Endothelial cell of umbilical vein (primary cell): ENCODE measurements at regions not wholly inside any gene's neighbourhood (a gene's known extent, or its start where the extent isn't known, plus 50 kb on each side); places are given as distances from the start of the nearest gene placed in this dataset.

Experiments
- BruUV-seq: library from RNA; stranded (reverse); fragments of 400-500 nt; replicated peaks from 2 replicates; lab custom pipeline; 2021; lab: Mats Ljungman, UMichigan
- CTCF ChIA-PET: fragments of 300-600, 350-600 bp; sonication (Branson Sonifier 250); formaldehyde crosslinking; loops from one replicate; lab custom pipeline; 2021; ENCODE audit warnings: antibody characterized with exemption, inconsistent platforms; lab: Charles Lee
- POLR2A ChIA-PET: fragments of 300-600, 350-600 bp; sonication (Branson Sonifier 250); formaldehyde crosslinking; loops from one replicate; lab custom pipeline; 2021; ENCODE audit warnings: antibody characterized with exemption, inconsistent platforms; lab: Charles Lee
- DNase-seq: peaks from one replicate; pipeline ENCODE4 v3.0.0-alpha.2; 2011; ENCODE audit warnings: low read depth, low spot score
- FAIRE-seq: peaks from 2 replicates; lab custom pipeline; 2011; peaks lifted over from hg19 to GRCh38; lab: Jason Lieb, UNC
- H2AFZ ChIP-seq: 2 replicates; pipeline ENCODE4 v1.6.0; 2012; ENCODE audit warnings: low read depth, low read length, control low read depth, inconsistent platforms
- H3K27ac ChIP-seq: 2 replicates; pipeline ENCODE4 v1.5.1; 2011; ENCODE audit warnings: low read depth, mild to moderate bottlenecking, control low read depth, low read length, moderate library complexity; ENCODE audit not compliant: insufficient read depth
- H3K27me3 ChIP-seq, 2 experiments: 2 replicates each; pipeline versions ENCODE4 v1.6.0 to v1.6.1; 2011; ENCODE audit warnings: low read length in 2 of 2, mixed read lengths in 1 of 2; ENCODE audit not compliant: control insufficient read depth in 2 of 2, insufficient read depth in 2 of 2
- H3K36me3 ChIP-seq, 2 experiments: 2 replicates in 1 of 2; 3 replicates in 1 of 2; pipeline ENCODE4 v1.5.1; 2011; ENCODE audit warnings: low read length in 2 of 2, mild to moderate bottlenecking in 1 of 2, moderate library complexity in 1 of 2; ENCODE audit not compliant: control insufficient read depth in 2 of 2, insufficient read depth in 2 of 2; ENCODE audit errors: extremely low read depth in 1 of 2
- H3K4me1 ChIP-seq: 3 replicates; pipeline ENCODE4 v1.5.1; 2011; ENCODE audit warnings: mild to moderate bottlenecking, low read length; ENCODE audit not compliant: control insufficient read depth, insufficient read depth; ENCODE audit errors: extremely low read depth
- H3K4me2 ChIP-seq: 2 replicates; pipeline ENCODE4 v1.6.1; 2011; ENCODE audit warnings: low read length, control low read depth, mixed read lengths; ENCODE audit not compliant: insufficient read depth
- H3K4me3 ChIP-seq, 3 experiments: fragments of 200-600 bp in 1 of 3; sonication (generic), shearing (Covaris generic) in 1 of 3; replicated peaks in 1 of 3; 2 replicates each; pipeline ENCODE4 v1.5.1; 2011 to 2016; ENCODE audit warnings: control low read depth in 3 of 3, low read length in 3 of 3, mild to moderate bottlenecking in 2 of 3, inconsistent platforms in 1 of 3, low read depth in 1 of 3, moderate library complexity in 1 of 3; ENCODE audit not compliant: insufficient read depth in 1 of 3
- H3K79me2 ChIP-seq: 2 replicates; pipeline ENCODE4 v1.6.0; 2012; ENCODE audit warnings: low read length, inconsistent platforms; ENCODE audit not compliant: control insufficient read depth, insufficient read depth
- H3K9ac ChIP-seq: replicated peaks from 2 replicates; pipeline ENCODE3; 2011; ENCODE audit warnings: low read length, control low read depth; ENCODE audit not compliant: insufficient read depth; ENCODE audit errors: extremely low read depth
- H3K9me1 ChIP-seq: replicated peaks from 3 replicates; pipeline ENCODE4 v1.6.0; 2011; ENCODE audit warnings: mild to moderate bottlenecking, low read length; ENCODE audit not compliant: control insufficient read depth, insufficient read depth; ENCODE audit errors: extremely low read depth
- H3K9me3 ChIP-seq: replicated peaks from 2 replicates; pipeline ENCODE4 v1.5.1; 2012; ENCODE audit warnings: low read length, inconsistent platforms; ENCODE audit not compliant: control insufficient read depth, insufficient read depth
- H4K20me1 ChIP-seq: replicated peaks from 2 replicates; pipeline ENCODE3; 2011; ENCODE audit warnings: mild to moderate bottlenecking, low read length; ENCODE audit not compliant: control insufficient read depth, insufficient read depth; ENCODE audit errors: extremely low read depth
- CTCF ChIP-seq, 2 donors: IDR thresholded peaks; 1 replicate in 1 of 2; 2 replicates in 1 of 2; pipeline ENCODE4 v1.5.1; 2011; ENCODE audit warnings: low read length in 2 of 2, mild to moderate bottlenecking in 2 of 2, moderate library complexity in 2 of 2, control low read depth in 1 of 2, inconsistent platforms in 1 of 2, low read depth in 1 of 2; ENCODE audit not compliant: insufficient read depth in 1 of 2; ENCODE audit errors: extremely low read depth in 1 of 2
- EZH2 ChIP-seq: IDR thresholded peaks from 2 replicates; pipeline ENCODE4 v1.6.1; 2012; ENCODE audit warnings: borderline replicate concordance, low read depth, mild to moderate bottlenecking, moderate library complexity, low read length, inconsistent platforms; ENCODE audit not compliant: severe bottlenecking
- FOS ChIP-seq: IDR thresholded peaks from 2 replicates; pipeline ENCODE4 v1.6.1; 2011; ENCODE audit warnings: mild to moderate bottlenecking, low read length, moderate library complexity, borderline replicate concordance; ENCODE audit not compliant: insufficient read depth
- GATA2 ChIP-seq: IDR thresholded peaks from 2 replicates; pipeline ENCODE4 v1.7.0; 2011; ENCODE audit warnings: low read depth, mild to moderate bottlenecking, moderate library complexity, mixed read lengths, low read length; ENCODE audit not compliant: insufficient read length, insufficient read depth
- JUN ChIP-seq: IDR thresholded peaks from 2 replicates; pipeline ENCODE4 v1.6.1; 2011; ENCODE audit warnings: borderline replicate concordance, low read depth; ENCODE audit not compliant: insufficient read length, insufficient read depth
- MAX ChIP-seq: IDR thresholded peaks from 2 replicates; pipeline ENCODE4 v1.6.1; 2011; ENCODE audit not compliant: insufficient read depth, insufficient read length
- MYC ChIP-seq: IDR thresholded peaks from one replicate; pipeline ENCODE4 v1.6.1; 2011; ENCODE audit warnings: mild to moderate bottlenecking, low read depth, low read length
- POLR2A ChIP-seq: IDR thresholded peaks from 2 replicates; pipeline ENCODE4 v1.6.1; 2012; ENCODE audit warnings: low read depth, mild to moderate bottlenecking, control low read depth, low read length
- POLR2AphosphoS5 ChIP-seq: IDR thresholded peaks from 2 replicates; pipeline ENCODE4 v1.6.1; 2012; ENCODE audit warnings: low read depth, mild to moderate bottlenecking, control low read depth, low read length, moderate library complexity; ENCODE audit not compliant: insufficient read depth
- dilution Hi-C: fragments of 300-500 bp; cut with MboI; formaldehyde crosslinking; loops from one replicate; pipeline ENCODE4 v1.15.0; 2019; ENCODE audit warnings: low sequenced_read_pairs; ENCODE audit not compliant: extremely low pct_ligation_motif_present
- intact Hi-C: fragments of 100-400 bp; cut with micrococcal nuclease; formaldehyde crosslinking; loops from one replicate; pipeline ENCODE4 v1.10.0; 2022

GRCh38 chr4:164423819-164424218 is 330.1 kb upstream of the SMIM31 start:
- intact Hi-C loops (no loop called here), dilution Hi-C loops (no loop called here)
- DNase-seq = no peak
- Histone ChIP-seq H3K9me1 (no peaks in the 10 kb centered on the region), H3K27me3 (no peaks in the 10 kb centered on the region), H2AFZ (no peak overlapping the region), H3K9me3 (peaks cover 2% of the 10 kb centered on the region), H3K79me2 (no peaks in the 10 kb centered on the region), H3K4me2 (no peak overlapping the region), H4K20me1 (no peaks in the 10 kb centered on the region), H3K36me3 (no peaks in the 10 kb centered on the region), H3K27ac (no peak overlapping the region), H3K9ac (no peak overlapping the region), H3K4me3 (no peak overlapping the region), H3K4me1 (no peaks in the 10 kb centered on the region)
- CTCF ChIA-PET = no interaction called here
- FAIRE-seq = no peak
- BruUV-seq = no TSS peak
- TF ChIP-seq GATA2 (no peak), CTCF (IDR thresholded peaks at IDR 0.05; ENCODE audit: extremely low read depth in 1 of 2, insufficient read depth in 1 of 2, low read depth in 1 of 2, low read length in 2 of 2) (no peak), POLR2AphosphoS5 (no peak)
- POLR2A ChIA-PET = no interaction called here

DNA sequence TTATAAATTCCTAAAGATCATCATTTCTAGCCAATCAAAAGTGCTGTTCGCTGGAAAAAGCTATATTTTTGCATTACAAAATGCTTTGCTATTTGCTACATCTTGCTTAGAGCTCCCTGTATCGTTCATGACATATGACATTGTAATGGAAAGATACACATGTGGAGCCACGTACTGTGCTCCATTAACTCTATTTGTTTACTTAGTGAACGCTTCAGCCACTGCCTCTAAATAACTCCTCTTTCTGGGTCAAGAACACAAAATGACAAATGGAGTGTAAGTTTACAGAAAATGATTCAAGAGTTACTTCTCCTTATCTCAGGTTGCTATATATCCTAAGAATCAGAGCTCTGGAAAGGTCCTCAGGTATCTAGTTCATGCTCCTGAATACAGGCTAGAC is 329.1 kb upstream of the SMIM31 start:
- no peak overlapping the region for H3K9ac ChIP-seq
- H3K9me3 ChIP-seq = peaks cover 2% of the 10 kb centered on the region
- dilution Hi-C loops (no loop called here), intact Hi-C loops (no loop called here)
- H3K4me2 ChIP-seq = no peak overlapping the region
- DNase-seq = no peak
- no peak overlapping the region for H3K4me3 ChIP-seq
- no peaks in the 10 kb centered on the region for H4K20me1 ChIP-seq
- BruUV-seq = no TSS peak
- no peak for TF ChIP-seq GATA2
- no peak for TF ChIP-seq JUN
- no peak for TF ChIP-seq MYC
- no peak for TF ChIP-seq MAX
- TF ChIP-seq POLR2AphosphoS5 = no peak
- TF ChIP-seq CTCF (IDR thresholded peaks at IDR 0.05; ENCODE audit: extremely low read depth in 1 of 2, insufficient read depth in 1 of 2, low read depth in 1 of 2, low read length in 2 of 2) = no peak
- TF ChIP-seq EZH2 = no peak
- no peak for TF ChIP-seq POLR2A
- TF ChIP-seq FOS = no peak
- H3K36me3 ChIP-seq = no peaks in the 10 kb centered on the region
- no peak overlapping the region for H3K27ac ChIP-seq
- H3K9me1 ChIP-seq = no peaks in the 10 kb centered on the region
- H2AFZ ChIP-seq = no peak overlapping the region
- no peaks in the 10 kb centered on the region for H3K79me2 ChIP-seq
- no peaks in the 10 kb centered on the region for H3K4me1 ChIP-seq
- no peaks in the 10 kb centered on the region for H3K27me3 ChIP-seq
- ChIA-PET POLR2A (no interaction called here), CTCF (no interaction called here)
- no peak for FAIRE-seq
